Activated naive CD4-positive, alpha-beta T cell treated with anti-CD3 and anti-CD28 coated beads for 36 hours (primary cell): ENCODE measurements at regions not wholly inside any gene's neighbourhood (a gene's known extent, or its start where the extent isn't known, plus 50 kb on each side); places are given as distances from the start of the nearest gene placed in this dataset.

Experiments used
- CTCF ChIA-PET: fragments of 350-600 bp; sonication (Branson Sonifier 250); formaldehyde crosslinking; loops from one replicate; lab custom pipeline; 2021; ENCODE audit warnings: antibody characterized with exemption; lab: Charles Lee
- DNase-seq: peaks from one replicate; pipeline ENCODE4 v3.0.0-alpha.2; 2020
- H3K27ac Mint-ChIP-seq: one replicate; pipeline ENCODE4 v1.8.0; 2021; ENCODE audit warnings: mild to moderate bottlenecking, mixed read lengths
- H3K27me3 Mint-ChIP-seq: one replicate; pipeline ENCODE4 v1.8.0; 2021; ENCODE audit warnings: low read depth, mixed read lengths
- H3K36me3 Mint-ChIP-seq: one replicate; pipeline ENCODE4 v1.8.0; 2021; ENCODE audit warnings: low read depth, mixed read lengths
- H3K4me1 Mint-ChIP-seq: one replicate; pipeline ENCODE4 v1.8.0; 2021; ENCODE audit warnings: low read depth, mixed read lengths
- H3K4me3 Mint-ChIP-seq: one replicate; pipeline ENCODE4 v1.8.0; 2021; ENCODE audit warnings: mild to moderate bottlenecking, moderate library complexity, mixed read lengths
- H3K9me3 Mint-ChIP-seq: one replicate; pipeline ENCODE4 v1.8.0; 2021; ENCODE audit warnings: mixed read lengths
- intact Hi-C: fragments of 100-400 bp; cut with micrococcal nuclease; formaldehyde crosslinking; loops from one replicate; pipeline ENCODE4 v1.15.1; 2023

GRCh38 chr11:122062763-122063162, 53.3 kb downstream of the BLID start:
- Mint-ChIP-seq H3K4me1 (no peaks in the 10 kb centered on the region), H3K27ac (no peak overlapping the region), H3K27me3 (peaks cover 2% of the 10 kb centered on the region), H3K36me3 (no peaks in the 10 kb centered on the region), H3K4me3 (no peak overlapping the region), H3K9me3 (peaks cover 9% of the 10 kb centered on the region)
- no peak for DNase-seq
- CTCF ChIA-PET: no interaction called here
- intact Hi-C loops: no loop called here

GRCh38 chr11:122059565-122059964, 56.5 kb downstream of the BLID start:
- H3K27ac Mint-ChIP-seq: no peak overlapping the region
- H3K36me3 Mint-ChIP-seq: no peaks in the 10 kb centered on the region
- H3K4me3 Mint-ChIP-seq: no peak overlapping the region
- no peak for DNase-seq
- H3K9me3 Mint-ChIP-seq: peaks cover 9% of the 10 kb centered on the region
- H3K27me3 Mint-ChIP-seq: peaks cover 4% of the 10 kb centered on the region
- intact Hi-C loops: no loop called here
- CTCF ChIA-PET: interaction anchor here (0.5 kb wide), 1 partner anchor 16 kb away, joined by 3 read pairs; no protein-coding TSS in a partner anchor
- no peaks in the 10 kb centered on the region for H3K4me1 Mint-ChIP-seq

GRCh38 chr11:122050021-122050690, 65.9 kb downstream of the BLID start:
- no peaks in the 10 kb centered on the region for H3K4me1 Mint-ChIP-seq
- H3K9me3 Mint-ChIP-seq: peaks cover 6% of the 10 kb centered on the region
- no peak for DNase-seq
- CTCF ChIA-PET: no interaction called here
- no peaks in the 10 kb centered on the region for H3K36me3 Mint-ChIP-seq
- no peak overlapping the region for H3K27ac Mint-ChIP-seq
- no peak overlapping the region for H3K4me3 Mint-ChIP-seq
- H3K27me3 Mint-ChIP-seq: peaks cover 18% of the 10 kb centered on the region
- intact Hi-C loops: no loop called here

DNA sequence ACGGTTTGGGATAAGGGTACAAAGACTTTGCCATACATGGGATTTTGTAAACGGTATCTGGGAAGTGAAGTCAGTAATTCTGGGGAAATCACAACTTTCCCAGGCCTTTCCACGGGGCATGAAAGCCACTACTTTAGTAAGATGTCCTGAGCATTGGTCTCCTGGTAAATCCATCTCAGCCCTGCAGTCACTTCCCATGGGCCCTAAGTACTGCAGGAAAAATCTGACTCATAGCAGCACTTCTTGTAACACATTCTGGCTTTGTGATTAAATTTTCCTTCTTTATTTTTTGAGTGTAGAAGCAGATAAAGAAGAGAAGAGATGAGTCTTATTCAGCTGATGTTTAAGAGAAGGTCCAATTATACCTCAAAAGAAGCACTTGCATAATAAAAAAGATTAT, 67.6 kb downstream of the BLID start:
- intact Hi-C loops: no loop called here
- no peak for DNase-seq
- Mint-ChIP-seq H3K4me1 (no peaks in the 10 kb centered on the region), H3K4me3 (no peak overlapping the region), H3K27ac (no peak overlapping the region), H3K27me3 (peaks cover 18% of the 10 kb centered on the region), H3K36me3 (no peaks in the 10 kb centered on the region), H3K9me3 (peaks cover 6% of the 10 kb centered on the region)
- CTCF ChIA-PET: no interaction called here

- no peaks in the 10 kb centered on the region for H3K36me3 Mint-ChIP-seq
- H3K27me3 Mint-ChIP-seq: peaks cover 20% of the 10 kb centered on the region
- DNase-seq: no peak
- no peak overlapping the region for H3K4me3 Mint-ChIP-seq
- CTCF ChIA-PET: no interaction called here
- H3K4me1 Mint-ChIP-seq: no peaks in the 10 kb centered on the region
- intact Hi-C loops: no loop called here
- no peak overlapping the region for H3K27ac Mint-ChIP-seq
- H3K9me3 Mint-ChIP-seq: peaks cover 3% of the 10 kb centered on the region
These were observed 69.2 kb downstream of the BLID start for GRCh38 chr11:122046846-122047245.

- intact Hi-C loops: no loop called here
These were observed 69.6 kb downstream of the BLID start for GRCh38 chr11:122046438-122046837.

DNA sequence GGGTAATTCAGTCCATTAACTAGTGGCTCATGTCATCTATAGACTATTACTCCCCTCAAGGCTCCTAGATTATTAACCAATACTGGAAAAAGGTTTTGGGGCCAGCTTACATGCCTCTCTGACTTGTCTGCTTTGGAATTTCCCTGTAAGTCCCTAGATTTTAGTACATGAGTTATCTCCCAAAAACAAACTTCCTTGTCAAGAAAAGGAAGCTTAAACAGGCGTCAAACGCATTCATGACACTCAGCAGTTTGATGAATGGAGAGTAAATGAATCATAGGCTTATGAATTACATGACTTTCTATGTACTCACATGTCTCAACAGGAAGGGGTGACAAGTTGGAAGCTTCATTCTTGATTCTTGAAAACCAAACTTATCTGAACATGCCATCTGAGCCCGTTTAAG, 70.8 kb downstream of the BLID start:
- H3K36me3 Mint-ChIP-seq: no peaks in the 10 kb centered on the region
- intact Hi-C loops: no loop called here
- no peak overlapping the region for H3K27ac Mint-ChIP-seq
- no peaks in the 10 kb centered on the region for H3K4me1 Mint-ChIP-seq
- peaks cover 19% of the 10 kb centered on the region for H3K27me3 Mint-ChIP-seq
- H3K9me3 Mint-ChIP-seq: peaks cover 2% of the 10 kb centered on the region
- no peak for DNase-seq
- CTCF ChIA-PET: no interaction called here
- no peak overlapping the region for H3K4me3 Mint-ChIP-seq

More at GRCh38 chr11:122046438-122046837, 69.6 kb downstream of the BLID start:
- Mint-ChIP-seq H3K9me3 (peaks cover 2% of the 10 kb centered on the region), H3K36me3 (no peaks in the 10 kb centered on the region), H3K4me1 (no peaks in the 10 kb centered on the region), H3K4me3 (no peak overlapping the region), H3K27ac (no peak overlapping the region), H3K27me3 (peaks cover 21% of the 10 kb centered on the region)
- CTCF ChIA-PET: no interaction called here
- DNase-seq: no peak

DNA sequence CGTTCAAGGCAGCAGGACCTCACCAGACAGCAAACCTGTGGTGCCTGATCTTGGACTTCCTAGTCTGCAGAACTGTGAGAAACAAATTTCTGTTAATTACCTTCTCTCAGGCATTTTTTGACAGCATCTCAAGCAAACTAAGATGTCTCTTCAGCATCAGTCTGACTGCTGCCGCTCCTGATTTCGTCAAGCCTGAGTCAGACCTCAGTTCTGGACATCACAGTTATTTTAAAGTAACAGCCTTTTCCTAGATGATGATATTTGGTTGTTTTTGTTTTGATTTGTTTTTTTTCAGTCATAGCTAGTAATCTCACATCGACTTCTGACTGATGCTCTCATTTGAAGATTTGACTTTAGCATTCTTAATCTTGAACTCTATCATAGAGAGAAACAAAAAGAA, 71.9 kb downstream of the BLID start:
- CTCF ChIA-PET: interaction anchor here (1.2 kb wide), 1 partner anchor 15 kb away, joined by 3 read pairs; no protein-coding TSS in a partner anchor
- H3K4me1 Mint-ChIP-seq: no peaks in the 10 kb centered on the region

GRCh38 chr11:122042981-122043380, 73.0 kb downstream of the BLID start:
- intact Hi-C loops: no loop called here
- H3K4me3 Mint-ChIP-seq: no peak overlapping the region
- H3K4me1 Mint-ChIP-seq: no peaks in the 10 kb centered on the region
- no peak for DNase-seq
- CTCF ChIA-PET: interaction anchor here (1.2 kb wide), 1 partner anchor 17 kb away, joined by 3 read pairs; no protein-coding TSS in a partner anchor
- no peak overlapping the region for H3K27ac Mint-ChIP-seq
- peaks cover 20% of the 10 kb centered on the region for H3K27me3 Mint-ChIP-seq
- H3K36me3 Mint-ChIP-seq: no peaks in the 10 kb centered on the region
- H3K9me3 Mint-ChIP-seq: no peaks in the 10 kb centered on the region

More for the DNA sequence above, 71.9 kb downstream of the BLID start:
- H3K27ac Mint-ChIP-seq: no peak overlapping the region
- no peak for DNase-seq
- intact Hi-C loops: no loop called here
- H3K36me3 Mint-ChIP-seq: no peaks in the 10 kb centered on the region
- H3K27me3 Mint-ChIP-seq: peaks cover 19% of the 10 kb centered on the region
- no peak overlapping the region for H3K4me3 Mint-ChIP-seq
- H3K9me3 Mint-ChIP-seq: no peaks in the 10 kb centered on the region

- intact Hi-C loops: no loop called here
- Mint-ChIP-seq H3K27ac (no peak overlapping the region), H3K4me1 (no peaks in the 10 kb centered on the region), H3K4me3 (no peak overlapping the region), H3K27me3 (peaks cover 12% of the 10 kb centered on the region), H3K36me3 (no peaks in the 10 kb centered on the region), H3K9me3 (no peaks in the 10 kb centered on the region)
- CTCF ChIA-PET: no interaction called here
- no peak for DNase-seq
These were observed 75.6 kb downstream of the BLID start for GRCh38 chr11:122040464-122040863.

DNA sequence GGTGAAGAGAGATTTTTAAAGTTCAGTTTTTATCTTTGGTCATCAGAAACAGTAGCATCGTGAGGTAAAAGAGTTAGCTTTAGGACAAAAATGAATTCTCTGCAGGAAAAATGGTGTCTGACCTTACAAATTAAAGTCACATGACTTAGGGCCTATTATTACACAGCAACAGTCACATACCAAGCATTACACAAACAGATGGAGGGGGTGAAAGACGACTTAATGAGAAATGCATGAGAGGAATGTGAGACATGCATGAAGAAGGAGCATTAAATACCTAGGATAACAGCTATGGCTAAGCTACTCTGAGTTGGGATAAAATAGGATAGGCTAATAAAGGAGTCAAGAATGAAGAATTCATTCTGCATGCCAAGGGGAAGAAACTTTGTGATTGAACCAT, 77.5 kb downstream of the BLID start:
- intact Hi-C loops: no loop called here
- no peak overlapping the region for H3K4me3 Mint-ChIP-seq
- peaks cover 16% of the 10 kb centered on the region for H3K27me3 Mint-ChIP-seq
- H3K27ac Mint-ChIP-seq: no peak overlapping the region
- CTCF ChIA-PET: interaction anchor here (0.8 kb wide), 1 partner anchor 164 kb away, joined by 3 read pairs; no protein-coding TSS in a partner anchor
- H3K9me3 Mint-ChIP-seq: no peaks in the 10 kb centered on the region
- H3K4me1 Mint-ChIP-seq: no peaks in the 10 kb centered on the region
- no peak for DNase-seq
- H3K36me3 Mint-ChIP-seq: no peaks in the 10 kb centered on the region

- no peaks in the 10 kb centered on the region for H3K9me3 Mint-ChIP-seq
- CTCF ChIA-PET: no interaction called here
- peaks cover 17% of the 10 kb centered on the region for H3K27me3 Mint-ChIP-seq
- no peak overlapping the region for H3K4me3 Mint-ChIP-seq
- H3K36me3 Mint-ChIP-seq: no peaks in the 10 kb centered on the region
- intact Hi-C loops: no loop called here
- H3K27ac Mint-ChIP-seq: no peak overlapping the region
- no peaks in the 10 kb centered on the region for H3K4me1 Mint-ChIP-seq
- DNase-seq: no peak
These were observed 78.1 kb downstream of the BLID start for GRCh38 chr11:122037911-122038310.

DNA sequence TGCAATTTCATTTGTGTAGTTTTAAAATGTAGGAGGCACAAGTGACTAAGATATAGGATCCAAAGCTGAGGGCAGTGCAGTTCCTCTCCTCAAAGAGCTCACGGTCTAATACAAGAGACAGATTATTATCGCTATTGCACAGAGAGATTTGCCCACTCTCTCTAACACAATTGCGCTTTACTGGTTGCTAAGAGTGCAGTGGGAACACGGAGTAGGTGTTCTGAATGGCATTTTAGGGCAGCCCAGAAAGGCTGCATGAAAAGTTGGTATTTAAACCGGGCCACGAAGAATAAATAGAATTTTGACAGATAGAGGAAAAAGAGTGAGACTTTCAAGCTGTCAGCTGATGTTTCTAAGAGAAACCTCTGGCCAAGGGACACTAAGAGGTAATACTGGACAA, 79.5 kb downstream of the BLID start:
- H3K27ac Mint-ChIP-seq: no peak overlapping the region

More for the DNA sequence above, 79.5 kb downstream of the BLID start:
- Mint-ChIP-seq H3K36me3 (no peaks in the 10 kb centered on the region), H3K4me1 (no peaks in the 10 kb centered on the region), H3K27me3 (peaks cover 11% of the 10 kb centered on the region), H3K9me3 (no peaks in the 10 kb centered on the region), H3K4me3 (no peak overlapping the region)
- DNase-seq: no peak
- CTCF ChIA-PET: no interaction called here
- intact Hi-C loops: no loop called here
